Right lobe of liver (tissue), 4 donors: ENCODE measurements at regions not wholly inside any gene's neighbourhood (a gene's known extent, or its start where the extent isn't known, plus 50 kb on each side); places are given as distances from the start of the nearest gene placed in this dataset.

Experiments used
- POLR2A ChIP-seq: fragments of 450-650 bp; IDR thresholded peaks from one replicate; pipeline ENCODE4 v1.6.1; 2017; ENCODE audit warnings: antibody characterized with exemption, mild to moderate bottlenecking
- TF ChIP-seq, protein P1 (sequence below), 4 donors: fragments of 200-600 bp in 3 of 4; fragments of 450-650 bp in 1 of 4; IDR thresholded peaks; one replicate each; pipeline versions ENCODE4 v1.5.1 to v1.8.0; 2016 to 2022; ENCODE audit warnings: antibody characterized with exemption in 4 of 4, mild to moderate bottlenecking in 2 of 4
- donor health status: DM: no; HTN: no; CAD: no.
- donor health status: DM: no; HTN: no; CAD: no.
- donor health status: DM: no; HTN: yes; CAD: no.

DNA sequence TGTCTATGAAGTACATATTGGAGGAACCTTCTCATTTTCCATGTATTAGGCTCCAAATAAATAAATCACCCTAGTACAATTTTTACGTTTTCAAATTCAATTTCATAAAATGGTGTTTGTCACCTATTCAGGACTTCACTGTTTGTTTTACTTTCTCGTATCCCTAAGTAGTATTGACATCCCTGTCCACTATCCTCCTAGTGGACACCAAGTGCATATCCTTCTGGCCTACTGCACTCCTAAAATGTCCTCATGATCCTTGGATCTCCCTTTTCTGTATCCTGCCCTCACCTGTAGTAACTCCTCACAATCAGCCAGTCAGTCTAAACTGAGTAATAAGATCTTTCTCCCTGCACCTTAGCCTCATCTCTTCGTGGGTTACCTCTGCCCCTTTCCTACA lies 539.9 kb downstream of the DMRTA1 start:
- TF ChIP-seq, protein P1, sequence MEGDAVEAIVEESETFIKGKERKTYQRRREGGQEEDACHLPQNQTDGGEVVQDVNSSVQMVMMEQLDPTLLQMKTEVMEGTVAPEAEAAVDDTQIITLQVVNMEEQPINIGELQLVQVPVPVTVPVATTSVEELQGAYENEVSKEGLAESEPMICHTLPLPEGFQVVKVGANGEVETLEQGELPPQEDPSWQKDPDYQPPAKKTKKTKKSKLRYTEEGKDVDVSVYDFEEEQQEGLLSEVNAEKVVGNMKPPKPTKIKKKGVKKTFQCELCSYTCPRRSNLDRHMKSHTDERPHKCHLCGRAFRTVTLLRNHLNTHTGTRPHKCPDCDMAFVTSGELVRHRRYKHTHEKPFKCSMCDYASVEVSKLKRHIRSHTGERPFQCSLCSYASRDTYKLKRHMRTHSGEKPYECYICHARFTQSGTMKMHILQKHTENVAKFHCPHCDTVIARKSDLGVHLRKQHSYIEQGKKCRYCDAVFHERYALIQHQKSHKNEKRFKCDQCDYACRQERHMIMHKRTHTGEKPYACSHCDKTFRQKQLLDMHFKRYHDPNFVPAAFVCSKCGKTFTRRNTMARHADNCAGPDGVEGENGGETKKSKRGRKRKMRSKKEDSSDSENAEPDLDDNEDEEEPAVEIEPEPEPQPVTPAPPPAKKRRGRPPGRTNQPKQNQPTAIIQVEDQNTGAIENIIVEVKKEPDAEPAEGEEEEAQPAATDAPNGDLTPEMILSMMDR (IDR thresholded peaks at IDR 0.05), result peak in 1 of 4 donors; percentile 18
- TF ChIP-seq POLR2A, result no peak
